GM10266 (cell line): ENCODE measurements at regions not wholly inside any gene's neighbourhood (a gene's known extent, or its start where the extent isn't known, plus 50 kb on each side); places are given as distances from the start of the nearest gene placed in this dataset.

ENCODE experiments used
- DNase-seq: peaks from one replicate; pipeline ENCODE4 v3.0.0; 2012; ENCODE audit errors: extremely low spot score
- CTCF ChIP-seq: IDR thresholded peaks from 2 replicates; pipeline ENCODE4 v1.5.1; 2012; ENCODE audit warnings: mild to moderate bottlenecking, low read depth; ENCODE audit not compliant: control insufficient read depth, insufficient read depth; ENCODE audit errors: missing control alignments

GRCh38 chr12:76276499-76277151, 71.6 kb downstream of the BBS10 start:
- no peak for TF ChIP-seq CTCF
- no peak for DNase-seq

GRCh38 chr12:76275511-76276093, 72.6 kb downstream of the BBS10 start:
- no peak for TF ChIP-seq CTCF

GRCh38 chr12:76274420-76275083, 73.7 kb downstream of the BBS10 start:
- DNase-seq, result no peak
- no peak for TF ChIP-seq CTCF

More at GRCh38 chr12:76275511-76276093, 72.6 kb downstream of the BBS10 start:
- no peak for DNase-seq

GRCh38 chr12:76272287-76272686, 75.9 kb downstream of the BBS10 start:
- no peak for TF ChIP-seq CTCF
- no peak for DNase-seq

GRCh38 chr12:76270657-76271358, 77.4 kb downstream of the BBS10 start:
- DNase-seq, result no peak
- TF ChIP-seq CTCF, result no peak

- DNase-seq, result no peak
- TF ChIP-seq CTCF, result no peak
These were observed 79.9 kb downstream of the BBS10 start for GRCh38 chr12:76268267-76268666.
